ENCODE measurements at regions not wholly inside any gene's neighbourhood (a gene's known extent, or its start where the extent isn't known, plus 50 kb on each side); places are given as distances from the start of the nearest gene placed in this dataset.
A peak's percentile ranks its signal among the peaks of the same experiment; 100 is the strongest.
"Not testable (repeated sequence)": the region's sequence is repeated elsewhere in the genome, so short reads cannot be mapped to it uniquely, and the experiment has no call there.

DNA sequence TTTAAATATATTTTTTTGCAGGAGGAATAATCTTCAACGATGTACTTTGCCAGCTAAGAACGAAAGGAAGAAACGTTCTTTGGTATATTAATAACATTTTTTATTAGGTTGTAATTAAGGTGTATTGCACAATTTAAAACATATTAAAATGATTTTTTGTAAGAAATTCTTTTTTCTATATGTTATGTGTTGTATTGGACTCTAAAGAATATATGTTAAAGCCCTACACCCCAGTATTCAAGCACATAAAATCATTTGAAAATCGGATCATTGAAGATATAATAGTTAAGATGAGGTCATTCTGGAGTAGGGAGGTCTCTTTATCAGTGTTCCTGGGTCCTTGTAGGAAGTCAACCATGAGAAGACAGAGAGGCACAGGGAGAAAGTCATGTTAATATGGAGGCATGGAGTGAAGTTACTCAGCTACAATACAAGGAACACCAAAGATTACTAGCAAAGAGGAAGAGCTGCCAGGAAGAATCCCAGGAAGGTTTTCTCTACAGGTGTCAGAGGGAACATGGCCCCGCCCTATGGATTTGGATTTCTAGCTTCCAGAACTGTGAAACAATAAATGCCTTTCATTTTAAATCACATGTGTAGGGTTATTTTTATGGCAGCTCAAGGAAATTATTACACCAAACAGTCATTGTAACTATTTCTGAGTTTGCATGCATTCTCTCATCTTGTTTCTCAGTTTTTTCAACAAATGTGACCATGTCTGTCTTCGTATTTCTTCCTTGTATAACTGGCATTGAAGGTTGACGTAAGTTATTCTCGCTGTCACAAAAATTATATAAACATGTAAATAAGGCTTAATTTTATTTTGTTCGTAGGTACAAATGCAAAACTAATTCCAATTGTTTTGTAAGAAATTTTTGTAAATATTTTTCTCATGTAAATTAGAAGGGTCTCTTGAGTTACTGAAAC, 75.4 kb upstream of the VPREB1 start:
- no peak for DNase-seq

- no peak for DNase-seq
Observed at GRCh38 chr22:22168190-22168940, 76.2 kb upstream of the VPREB1 start.

DNA sequence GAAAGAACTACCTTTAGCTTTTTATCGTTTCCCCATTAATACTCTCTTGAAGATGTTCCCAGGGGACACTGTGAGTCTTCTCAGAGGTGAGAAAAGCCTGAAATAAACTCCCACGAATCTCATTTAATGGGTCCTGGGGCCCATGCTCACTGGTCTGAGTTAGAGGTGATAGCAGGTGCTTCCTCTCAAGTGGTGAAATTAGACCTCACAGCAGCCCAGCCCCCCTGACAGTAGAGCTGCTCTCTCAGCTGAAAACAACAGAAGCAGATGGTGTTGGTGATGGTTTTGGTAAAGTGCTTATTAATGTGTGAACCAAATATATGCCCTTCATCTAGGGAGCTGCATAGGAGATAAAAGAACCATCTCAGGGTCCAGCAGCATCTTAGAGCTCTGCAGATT, 76.8 kb upstream of the VPREB1 start:
- DNase-seq = no peak

GRCh38 chr22:22166941-22167713, 77.5 kb upstream of the VPREB1 start:
- DNase-seq = no peak

- DNase-seq = no peak
Observed at GRCh38 chr22:22165936-22166710, 78.5 kb upstream of the VPREB1 start.

DNA sequence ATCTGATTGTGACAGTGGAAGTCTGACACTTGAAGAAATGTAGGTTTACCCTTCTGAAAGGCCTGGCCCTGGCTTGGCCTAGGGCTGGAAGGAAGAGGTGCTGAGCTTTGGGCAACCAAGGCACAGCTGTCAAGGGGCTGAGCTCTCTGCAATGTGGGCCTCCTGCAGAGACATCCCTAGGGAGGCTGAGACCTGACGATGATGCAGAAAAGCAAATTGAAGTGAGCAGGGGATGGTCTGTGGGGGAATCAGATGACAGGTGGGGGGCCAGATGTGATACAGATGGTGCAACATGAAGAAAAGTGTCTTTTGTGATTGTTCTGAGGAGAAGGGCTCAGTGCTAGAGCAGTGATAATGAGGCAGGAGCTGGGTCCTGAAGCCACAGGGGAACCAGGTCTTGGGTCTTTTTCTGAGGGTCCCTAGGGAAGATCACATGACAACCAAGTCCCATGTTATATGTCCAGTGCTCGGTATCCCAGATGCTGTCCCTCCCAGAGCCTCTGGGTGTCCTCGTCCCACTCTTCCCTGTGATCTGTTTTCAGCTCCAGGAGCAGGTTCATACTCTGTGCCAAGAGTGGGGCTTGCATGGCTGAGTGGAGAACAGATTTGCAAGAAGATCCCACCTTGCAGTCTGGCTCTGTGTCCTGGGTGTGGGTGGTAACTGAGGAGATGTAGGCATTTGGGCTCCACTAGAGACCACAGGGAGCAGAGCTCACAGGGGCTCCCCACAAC, 79.9 kb upstream of the VPREB1 start:
- DNase-seq = no peak

DNA sequence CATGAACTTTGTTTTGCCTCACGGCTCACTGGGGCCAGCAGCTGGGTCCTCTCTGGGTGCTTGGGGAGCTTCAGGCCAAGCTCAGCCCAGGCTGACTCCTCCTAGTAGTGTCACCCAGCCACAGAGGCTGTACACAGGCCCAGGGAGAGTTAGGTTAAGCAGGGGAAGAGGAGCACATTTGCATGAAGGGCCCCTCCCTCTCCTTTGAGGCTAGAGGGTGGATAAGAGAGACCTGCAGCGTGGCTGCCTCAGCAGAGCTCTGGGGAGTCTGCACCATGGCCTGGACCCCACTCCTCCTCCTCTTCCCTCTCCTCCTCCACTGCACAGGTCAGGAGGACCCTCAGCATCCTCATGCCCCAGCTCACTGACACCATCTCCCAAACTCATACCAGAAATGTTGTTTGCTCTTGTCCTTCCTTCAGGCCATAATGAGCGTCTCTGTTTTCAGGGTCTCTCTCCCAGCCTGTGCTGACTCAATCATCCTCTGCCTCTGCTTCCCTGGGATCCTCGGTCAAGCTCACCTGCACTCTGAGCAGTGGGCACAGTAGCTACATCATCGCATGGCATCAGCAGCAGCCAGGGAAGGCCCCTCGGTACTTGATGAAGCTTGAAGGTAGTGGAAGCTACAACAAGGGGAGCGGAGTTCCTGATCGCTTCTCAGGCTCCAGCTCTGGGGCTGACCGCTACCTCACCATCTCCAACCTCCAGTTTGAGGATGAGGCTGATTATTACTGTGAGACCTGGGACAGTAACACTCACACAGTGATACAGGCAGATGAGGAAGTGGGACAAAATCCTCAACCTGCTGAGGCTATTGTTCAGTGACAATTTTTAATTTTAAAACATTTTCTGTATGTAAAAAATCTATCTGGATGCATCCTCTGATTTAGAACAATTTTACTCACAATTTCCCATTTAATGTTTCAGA, 82.4 kb upstream of the VPREB1 start:
- DNase-seq = no peak

- not testable (repeated sequence) for DNase-seq
Observed at GRCh38 chr22:22160768-22161167, 83.8 kb upstream of the VPREB1 start.

DNA sequence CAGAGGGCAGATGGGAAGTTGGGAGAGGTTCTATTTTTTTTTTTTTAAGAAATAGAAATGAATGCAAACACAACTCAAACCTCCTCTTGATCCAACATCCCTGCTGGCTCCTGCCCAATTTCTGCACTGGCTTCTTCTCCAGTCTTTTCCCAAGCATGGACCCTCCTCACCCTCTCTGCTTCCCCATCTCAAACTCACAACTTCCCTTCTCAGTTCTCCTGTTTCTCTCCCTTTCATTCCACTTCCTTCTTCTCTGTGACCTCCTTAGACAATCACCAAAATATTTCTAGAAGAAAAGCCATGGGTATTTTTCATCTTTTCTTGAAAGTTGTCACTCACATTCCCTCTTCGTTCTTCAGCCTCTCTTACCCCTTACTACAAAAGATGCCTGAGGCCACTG, 85.2 kb upstream of the VPREB1 start:
- DNase-seq = no peak

DNA sequence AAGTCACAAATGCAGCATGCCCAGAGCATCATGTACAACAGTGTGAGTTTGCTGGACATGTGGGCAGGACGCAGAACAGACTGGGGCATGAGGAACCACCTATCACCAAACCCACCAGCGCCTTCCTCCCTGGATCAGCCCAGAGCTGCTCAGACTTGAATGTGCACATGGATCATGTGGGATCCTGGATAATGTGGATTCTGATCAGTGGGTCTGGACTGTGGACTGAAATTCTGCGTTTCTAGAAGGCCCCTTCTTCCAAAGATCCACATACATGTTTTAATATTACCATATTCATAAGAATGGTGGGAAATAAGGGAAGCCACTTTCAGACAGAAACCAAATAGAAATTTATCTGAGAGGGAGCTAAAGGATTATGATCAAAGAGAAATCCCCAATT, 85.6 kb upstream of the VPREB1 start:
- DNase-seq = no peak

GRCh38 chr22:22158207-22158816, 86.3 kb upstream of the VPREB1 start:
- no peak for DNase-seq

DNA sequence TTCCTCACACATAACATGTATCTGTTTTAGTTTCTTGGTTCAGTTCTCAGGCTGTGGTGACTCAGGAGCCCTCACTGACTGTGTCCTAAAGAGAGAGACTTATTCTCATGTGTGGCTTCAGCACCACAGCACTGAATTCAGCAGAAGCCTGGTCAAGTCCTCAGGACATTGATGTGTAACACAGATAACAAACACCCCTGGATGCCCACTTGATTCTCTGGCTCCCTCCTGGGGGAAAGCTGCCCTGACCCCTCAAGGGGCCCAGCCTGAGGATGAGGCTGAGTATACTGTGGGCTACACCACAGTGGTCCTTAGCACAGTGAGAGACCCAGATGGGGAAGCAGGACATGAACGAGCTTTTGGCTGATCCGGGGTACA, 87.2 kb upstream of the VPREB1 start:
- DNase-seq = no peak

GRCh38 chr22:22156716-22157347, 87.8 kb upstream of the VPREB1 start:
- DNase-seq = peak; percentile 53

DNA sequence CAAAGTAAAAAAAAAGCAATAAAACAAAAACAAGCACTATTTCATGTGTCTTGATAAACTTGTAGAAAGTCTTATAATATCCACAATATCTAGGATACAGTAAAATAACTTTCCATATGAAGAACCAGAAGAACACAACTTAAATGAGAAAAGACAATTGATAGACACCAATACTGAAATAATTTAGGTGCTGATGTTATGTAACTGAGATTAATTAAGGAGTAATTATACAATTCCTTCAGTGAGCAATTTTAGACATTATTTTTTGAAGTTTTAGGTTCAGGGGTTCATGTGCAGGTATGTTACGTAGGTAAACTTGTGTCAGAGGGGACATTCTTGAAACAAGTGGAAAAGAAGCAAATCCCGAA, 88.3 kb upstream of the VPREB1 start:
- no peak for DNase-seq

GRCh38 chr22:22155607-22156006, 89.0 kb upstream of the VPREB1 start:
- no peak for DNase-seq

DNA sequence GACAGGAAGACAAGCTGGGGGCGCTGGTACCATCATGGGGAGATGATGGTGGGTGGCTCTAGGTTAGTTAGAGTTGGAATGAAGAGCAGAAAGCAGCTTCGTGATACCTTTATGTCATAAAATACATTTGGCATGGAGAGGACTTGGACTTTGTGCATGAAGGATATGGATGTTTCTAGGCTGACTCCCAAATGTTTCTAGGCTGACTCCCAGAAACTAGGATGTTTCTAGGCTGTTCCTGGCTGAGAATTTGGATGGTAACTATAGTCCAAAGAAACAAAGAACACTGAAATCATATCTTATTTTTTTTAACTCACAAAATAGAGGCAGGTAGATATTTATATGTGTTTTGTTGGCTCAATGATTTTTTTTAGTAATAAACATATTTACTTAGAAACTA, 89.4 kb upstream of the VPREB1 start:
- no peak for DNase-seq

GRCh38 chr22:22154040-22154439, 90.5 kb upstream of the VPREB1 start:
- no peak for DNase-seq

DNA sequence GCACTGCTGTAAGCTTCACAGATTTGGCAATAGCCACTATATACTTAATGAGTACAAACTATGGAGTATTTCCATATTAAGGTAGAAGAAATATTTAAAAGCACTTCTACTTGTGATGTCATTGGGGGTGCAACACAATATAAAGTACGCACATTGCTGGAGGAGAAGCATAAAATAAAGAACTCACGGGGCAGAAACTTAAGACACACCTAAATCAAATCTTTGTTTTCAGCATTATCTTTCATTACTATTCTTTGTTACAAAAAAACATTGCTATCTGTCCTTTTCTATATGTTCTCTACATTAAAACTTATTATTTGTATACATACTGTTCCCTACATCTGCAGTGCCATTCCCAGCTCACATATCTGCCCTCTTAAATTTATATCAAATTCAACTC, 93.3 kb upstream of the VPREB1 start:
- no peak for DNase-seq

GRCh38 chr22:22150457-22150856, 94.1 kb upstream of the VPREB1 start:
- DNase-seq = no peak

- DNase-seq = no peak
Observed at GRCh38 chr22:22148905-22149304, 95.7 kb upstream of the VPREB1 start.

Measured in activated CD4-positive, CD25-positive, alpha-beta regulatory T cell treated with anti-CD3 and anti-CD28 coated beads, Interleukin-2, amount 50 U/mL, for 72 hours (primary cell).